HCT116 (cell line): ENCODE measurements at regions not wholly inside any gene's neighbourhood (a gene's known extent, or its start where the extent isn't known, plus 50 kb on each side); places are given as distances from the start of the nearest gene placed in this dataset.

ENCODE experiments used
- ATAC-seq: fragments of 200-7000 bp; cut with Tn5 transposase; 2 replicates; pipeline ENCODE4 v1.9.1; 2020; ENCODE audit warnings: mild to moderate bottlenecking, moderate library complexity
- BruUV-seq: library from RNA; stranded (reverse); fragments of 400-500 nt; replicated peaks from 2 replicates; lab custom pipeline; 2021; lab: Mats Ljungman, UMichigan
- CTCF ChIA-PET: fragments of 300-600 bp; sonication (Branson Sonifier 250); formaldehyde crosslinking; loops from one replicate; lab custom pipeline; 2021; ENCODE audit warnings: antibody characterized with exemption; lab: Charles Lee
- POLR2A ChIA-PET: fragments of 300-600, 350-600 bp; sonication (Branson Sonifier 250); formaldehyde crosslinking; loops from one replicate; lab custom pipeline; 2021; ENCODE audit warnings: antibody characterized with exemption; lab: Charles Lee
- RAD21 ChIA-PET, 2 experiments: fragments of 300-600 bp; sonication (Branson Sonifier 250); formaldehyde crosslinking; loops; one replicate each; lab custom pipeline; 2023; ENCODE audit warnings: low total read pairs in 2 of 2; ENCODE audit not compliant: uncharacterized antibody in 2 of 2, unreplicated experiment in 2 of 2, low non-redundant PET in 1 of 2; lab: Charles Lee
- DNase-seq: peaks from one replicate; pipeline ENCODE4 v3.0.0-alpha.2; 2010; ENCODE audit warnings: low read depth, low spot score
- H2AFZ ChIP-seq: fragments of 200-600 bp; shearing (Covaris generic), sonication (generic); 2 replicates; pipeline ENCODE4 v1.6.1; 2017; ENCODE audit warnings: low read depth, mixed run types, mixed read lengths, antibody characterized with exemption, low read length; ENCODE audit not compliant: poor library complexity, severe bottlenecking
- H3K27ac ChIP-seq: 2 replicates; pipeline ENCODE4 v1.5.1; 2012; ENCODE audit warnings: low read depth, low read length
- H3K27me3 ChIP-seq: fragments of 200-600 bp; sonication (generic); 2 replicates; pipeline ENCODE4 v1.6.1; 2016; ENCODE audit warnings: mixed run types, low read length, mixed read lengths; ENCODE audit not compliant: insufficient read depth
- H3K36me3 ChIP-seq, 2 experiments: fragments of 200-500 bp in 1 of 2; fragments of 200-600 bp in 1 of 2; sonication (Bioruptor generic) in 1 of 2; sonication (generic) in 1 of 2; 2 replicates each; pipeline versions ENCODE4 v1.5.1 to v1.6.1; 2014 to 2016; ENCODE audit warnings: low read length in 2 of 2, inconsistent platforms in 1 of 2, mixed read lengths in 1 of 2, mixed run types in 1 of 2; ENCODE audit not compliant: insufficient read depth in 2 of 2, control insufficient read depth in 1 of 2
- H3K4me1 ChIP-seq, 2 experiments: fragments of 200-600 bp in 1 of 2; sonication (generic) in 1 of 2; 2 replicates each; pipeline versions ENCODE4 v1.5.1 to v1.6.1; 2012 to 2017; ENCODE audit warnings: low read length in 2 of 2, inconsistent platforms in 1 of 2, mild to moderate bottlenecking in 1 of 2, mixed read lengths in 1 of 2, mixed run types in 1 of 2, moderate library complexity in 1 of 2; ENCODE audit not compliant: insufficient read depth in 2 of 2, control insufficient read depth in 1 of 2
- H3K4me2 ChIP-seq: fragments of 200-600 bp; sonication (generic); 2 replicates; pipeline ENCODE4 v1.6.1; 2017; ENCODE audit warnings: mixed run types, low read length, mixed read lengths
- H3K4me3 ChIP-seq, 2 experiments: fragments of 200-600 bp in 1 of 2; sonication (generic) in 1 of 2; replicated peaks in 1 of 2; 2 replicates each; pipeline ENCODE4 v1.5.1; 2011 to 2016; ENCODE audit warnings: low read length in 2 of 2, control low read depth in 1 of 2, low read depth in 1 of 2, mild to moderate bottlenecking in 1 of 2, mixed read lengths in 1 of 2, mixed run types in 1 of 2
- H3K79me2 ChIP-seq: fragments of 200-600 bp; sonication (generic); 2 replicates; pipeline ENCODE4 v1.6.1; 2017; ENCODE audit warnings: mild to moderate bottlenecking, mixed run types, low read length, moderate library complexity, mixed read lengths; ENCODE audit not compliant: insufficient read depth
- H3K9ac ChIP-seq: fragments of 200-600 bp; sonication (generic); 2 replicates; pipeline ENCODE4 v1.6.1; 2016; ENCODE audit warnings: low read length, mixed read lengths
- H3K9me2 ChIP-seq: fragments of 200-600 bp; sonication (generic), shearing (Covaris generic); 2 replicates; pipeline ENCODE4 v1.6.1; 2017; ENCODE audit warnings: mixed run types, mild to moderate bottlenecking, moderate library complexity; ENCODE audit not compliant: insufficient read depth
- H3K9me3 ChIP-seq, 2 experiments: fragments of 200-500 bp in 1 of 2; fragments of 200-600 bp in 1 of 2; sonication (Bioruptor generic) in 1 of 2; sonication (generic) in 1 of 2; 2 replicates each; pipeline ENCODE4 v1.6.1; 2014 to 2017; ENCODE audit warnings: low read length in 2 of 2, mixed read lengths in 2 of 2, inconsistent platforms in 1 of 2, low read depth in 1 of 2, mild to moderate bottlenecking in 1 of 2, mixed run types in 1 of 2, moderate library complexity in 1 of 2; ENCODE audit not compliant: control insufficient read depth in 1 of 2, insufficient read depth in 1 of 2
- H4K20me1 ChIP-seq: fragments of 200-600 bp; sonication (generic), shearing (Covaris generic); 2 replicates; pipeline ENCODE4 v1.6.1; 2017; ENCODE audit warnings: mixed run types, mild to moderate bottlenecking, moderate library complexity; ENCODE audit not compliant: insufficient read depth
- YY1 ChIP-seq: IDR thresholded peaks from 2 replicates; pipeline ENCODE4 v1.6.1; 2011; ENCODE audit warnings: low read length, low read depth, moderate library complexity, mild to moderate bottlenecking; ENCODE audit not compliant: insufficient replicate concordance; ENCODE audit errors: extremely low read depth
- intact Hi-C: fragments of 100-400 bp; cut with micrococcal nuclease; formaldehyde crosslinking; loops from 2 replicates; pipeline ENCODE4 v1.10.0; 2022
- TF ChIP-seq, protein P1 (sequence below), 3 experiments: fragments of 200-600 bp in 1 of 3; sonication (generic) in 1 of 3; IDR thresholded peaks in 2 of 3; conservative IDR thresholded peaks in 1 of 3; 2 replicates each; pipeline ENCODE4 v1.5.1; 2012 to 2017; ENCODE audit warnings: low read depth in 2 of 3, low read length in 2 of 3, antibody characterized with exemption in 1 of 3, borderline replicate concordance in 1 of 3, control low read depth in 1 of 3, mild to moderate bottlenecking in 1 of 3, mixed read lengths in 1 of 3, mixed run types in 1 of 3, moderate library complexity in 1 of 3; ENCODE audit not compliant: insufficient read depth in 1 of 3

GRCh38 chr2:176820371-176820932 lies 392.1 kb upstream of the HNRNPA3 start:
- Histone ChIP-seq H3K9me3 (no peaks in the 10 kb centered on the region), H2AFZ (no peak overlapping the region), H3K27me3 (peaks cover 39% of the 10 kb centered on the region), H3K36me3 (no peaks in the 10 kb centered on the region), H3K4me3 (no peak overlapping the region), H3K4me1 (no peaks in the 10 kb centered on the region), H3K79me2 (no peaks in the 10 kb centered on the region), H4K20me1 (no peaks in the 10 kb centered on the region), H3K9ac (no peak overlapping the region), H3K27ac (no peak overlapping the region), H3K4me2 (no peak overlapping the region), H3K9me2 (no peaks in the 10 kb centered on the region)
- no TSS peak for BruUV-seq
- no peak for ATAC-seq
- RAD21 ChIA-PET, result no interaction called here
- intact Hi-C loops, result no loop called here
- TF ChIP-seq, protein P1, sequence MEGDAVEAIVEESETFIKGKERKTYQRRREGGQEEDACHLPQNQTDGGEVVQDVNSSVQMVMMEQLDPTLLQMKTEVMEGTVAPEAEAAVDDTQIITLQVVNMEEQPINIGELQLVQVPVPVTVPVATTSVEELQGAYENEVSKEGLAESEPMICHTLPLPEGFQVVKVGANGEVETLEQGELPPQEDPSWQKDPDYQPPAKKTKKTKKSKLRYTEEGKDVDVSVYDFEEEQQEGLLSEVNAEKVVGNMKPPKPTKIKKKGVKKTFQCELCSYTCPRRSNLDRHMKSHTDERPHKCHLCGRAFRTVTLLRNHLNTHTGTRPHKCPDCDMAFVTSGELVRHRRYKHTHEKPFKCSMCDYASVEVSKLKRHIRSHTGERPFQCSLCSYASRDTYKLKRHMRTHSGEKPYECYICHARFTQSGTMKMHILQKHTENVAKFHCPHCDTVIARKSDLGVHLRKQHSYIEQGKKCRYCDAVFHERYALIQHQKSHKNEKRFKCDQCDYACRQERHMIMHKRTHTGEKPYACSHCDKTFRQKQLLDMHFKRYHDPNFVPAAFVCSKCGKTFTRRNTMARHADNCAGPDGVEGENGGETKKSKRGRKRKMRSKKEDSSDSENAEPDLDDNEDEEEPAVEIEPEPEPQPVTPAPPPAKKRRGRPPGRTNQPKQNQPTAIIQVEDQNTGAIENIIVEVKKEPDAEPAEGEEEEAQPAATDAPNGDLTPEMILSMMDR (IDR thresholded peaks at IDR 0.05 in 2 of 3, conservative IDR thresholded peaks at IDR 0.05 in 1 of 3; ENCODE audit: borderline replicate concordance in 1 of 3, insufficient read depth in 1 of 3, low read depth in 2 of 3, low read length in 2 of 3), result no peak
- POLR2A ChIA-PET, result no interaction called here
- CTCF ChIA-PET, result interaction anchor here (1.0 to 4.2 kb wide), 5 partner anchors 10 to 693 kb away, joined by 3 to 36 read pairs (median 3); no protein-coding TSS in a partner anchor
- DNase-seq, result no peak

GRCh38 chr2:176821350-176821749 lies 391.2 kb upstream of the HNRNPA3 start:
- peak; percentile 78 for ATAC-seq
- H3K36me3 ChIP-seq, result no peaks in the 10 kb centered on the region
- TF ChIP-seq, protein P1 (IDR thresholded peaks at IDR 0.05 in 2 of 3, conservative IDR thresholded peaks at IDR 0.05 in 1 of 3; ENCODE audit: borderline replicate concordance in 1 of 3, insufficient read depth in 1 of 3, low read depth in 2 of 3, low read length in 2 of 3), result peak in 2 of 3 experiments; percentile 33 to 45; a peak in 3 of 6 replicates
- no peak for TF ChIP-seq YY1
- no peaks in the 10 kb centered on the region for H3K4me1 ChIP-seq
- no peak overlapping the region for H3K9ac ChIP-seq
- no peak overlapping the region for H3K27ac ChIP-seq
- no peak overlapping the region for H3K4me3 ChIP-seq
- no peaks in the 10 kb centered on the region for H3K9me3 ChIP-seq
- H4K20me1 ChIP-seq, result no peaks in the 10 kb centered on the region
- ChIA-PET CTCF (interaction anchor here (1.0 to 1.8 kb wide), 4 partner anchors 9 to 694 kb away, joined by 3 to 7 read pairs (median 3); no protein-coding TSS in a partner anchor), RAD21 (no interaction called here), POLR2A (no interaction called here)
- no peak for DNase-seq
- BruUV-seq, result no TSS peak
- no peaks in the 10 kb centered on the region for H3K79me2 ChIP-seq
- intact Hi-C loops, result no loop called here
- no peaks in the 10 kb centered on the region for H3K9me2 ChIP-seq
- no peak overlapping the region for H2AFZ ChIP-seq
- no peak overlapping the region for H3K4me2 ChIP-seq
- peaks cover 46% of the 10 kb centered on the region for H3K27me3 ChIP-seq
